ENCODE measurements at regions not wholly inside any gene's neighbourhood (a gene's known extent, or its start where the extent isn't known, plus 50 kb on each side); places are given as distances from the start of the nearest gene placed in this dataset.

GRCh38 chr5:3375586-3376311, 219.9 kb upstream of the IRX1 start:
- H3K4me1 ChIP-seq: no peaks in the 10 kb centered on the region
- no peaks in the 10 kb centered on the region for H3K36me3 ChIP-seq
- H3K27ac ChIP-seq: no peak overlapping the region
- no peak overlapping the region for H3K4me3 ChIP-seq
- TF ChIP-seq CTCF (IDR thresholded peaks at IDR 0.05): no peak
- no peak for TF ChIP-seq POLR2A (IDR thresholded peaks at IDR 0.05)
- no peak for TF ChIP-seq POLR2AphosphoS5 (IDR thresholded peaks at IDR 0.05)
- TF ChIP-seq EP300 (IDR thresholded peaks at IDR 0.05; ENCODE audit: low read depth): no peak
- 56% methylated on average over 2 of the region's 2 CpGs; no CpG with 5 or more reads in 1 of the 2 donors for WGBS, 2 donors (ENCODE audit: low coverage in 1 of 2)
- no peak for DNase-seq
- in situ Hi-C loops (cut with MboI; ENCODE audit: low pct_ligation_motif_present in 1 of 4, low pct_unique_long_range_greater_than_20kb in 1 of 4, low sequenced_read_pairs in 3 of 4): no loop called here
- intact Hi-C loops (cut with DNase I; ENCODE audit: low total_unique reads): no loop called here
- no peaks in the 10 kb centered on the region for H3K27me3 ChIP-seq
- peaks cover 8 to 17% of the 10 kb centered on the region in 2 donors for H3K9me3 ChIP-seq

GRCh38 chr5:3373391-3373790, 222.2 kb upstream of the IRX1 start:
- Histone ChIP-seq H3K27me3 (no peaks in the 10 kb centered on the region), H3K36me3 (no peaks in the 10 kb centered on the region), H3K9me3 (peaks cover 8 to 17% of the 10 kb centered on the region in 2 donors), H3K4me3 (no peak overlapping the region), H3K27ac (no peak overlapping the region), H3K4me1 (no peaks in the 10 kb centered on the region)
- in situ Hi-C loops (cut with MboI; ENCODE audit: low pct_ligation_motif_present in 1 of 4, low pct_unique_long_range_greater_than_20kb in 1 of 4, low sequenced_read_pairs in 3 of 4): no loop called here
- intact Hi-C loops (cut with DNase I; ENCODE audit: low total_unique reads): no loop called here
- no peak for TF ChIP-seq CTCF (IDR thresholded peaks at IDR 0.05)
- TF ChIP-seq POLR2AphosphoS5 (IDR thresholded peaks at IDR 0.05): no peak
- no peak for TF ChIP-seq POLR2A (IDR thresholded peaks at IDR 0.05)
- no peak for TF ChIP-seq EP300 (IDR thresholded peaks at IDR 0.05; ENCODE audit: low read depth)
- DNase-seq: no peak

GRCh38 chr5:3372289-3372688, 223.3 kb upstream of the IRX1 start:
- intact Hi-C loops (cut with DNase I; ENCODE audit: low total_unique reads): no loop called here
- in situ Hi-C loops (cut with MboI; ENCODE audit: low pct_ligation_motif_present in 1 of 4, low pct_unique_long_range_greater_than_20kb in 1 of 4, low sequenced_read_pairs in 3 of 4): no loop called here
- Histone ChIP-seq H3K36me3 (no peaks in the 10 kb centered on the region), H3K4me3 (no peak overlapping the region), H3K4me1 (no peaks in the 10 kb centered on the region), H3K9me3 (peaks cover 8 to 17% of the 10 kb centered on the region in 2 donors), H3K27ac (no peak overlapping the region), H3K27me3 (no peaks in the 10 kb centered on the region)
- no peak for DNase-seq
- TF ChIP-seq POLR2A (IDR thresholded peaks at IDR 0.05): no peak
- no peak for TF ChIP-seq POLR2AphosphoS5 (IDR thresholded peaks at IDR 0.05)
- TF ChIP-seq EP300 (IDR thresholded peaks at IDR 0.05; ENCODE audit: low read depth): no peak
- TF ChIP-seq CTCF (IDR thresholded peaks at IDR 0.05): no peak

GRCh38 chr5:3365501-3366215, 230.0 kb upstream of the IRX1 start:
- 76 to 90% methylated on average over 2 to 5 of the region's 5 CpGs for WGBS, 2 donors (ENCODE audit: low coverage in 1 of 2)
- Histone ChIP-seq H3K27me3 (no peaks in the 10 kb centered on the region), H3K27ac (no peak overlapping the region), H3K4me1 (no peaks in the 10 kb centered on the region), H3K4me3 (no peak overlapping the region), H3K9me3 (no peaks in the 10 kb centered on the region), H3K36me3 (no peaks in the 10 kb centered on the region)
- TF ChIP-seq POLR2AphosphoS5 (IDR thresholded peaks at IDR 0.05): no peak
- no peak for TF ChIP-seq CTCF (IDR thresholded peaks at IDR 0.05)
- TF ChIP-seq POLR2A (IDR thresholded peaks at IDR 0.05): no peak
- TF ChIP-seq EP300 (IDR thresholded peaks at IDR 0.05; ENCODE audit: low read depth): no peak
- no peak for DNase-seq
- in situ Hi-C loops (cut with MboI; ENCODE audit: low pct_ligation_motif_present in 1 of 4, low pct_unique_long_range_greater_than_20kb in 1 of 4, low sequenced_read_pairs in 3 of 4) (no loop called here), intact Hi-C loops (cut with DNase I; ENCODE audit: low total_unique reads) (no loop called here)

All from transverse colon (tissue), 4 donors.